ENCODE measurements at regions not wholly inside any gene's neighbourhood (a gene's known extent, or its start where the extent isn't known, plus 50 kb on each side); places are given as distances from the start of the nearest gene placed in this dataset.

DNA sequence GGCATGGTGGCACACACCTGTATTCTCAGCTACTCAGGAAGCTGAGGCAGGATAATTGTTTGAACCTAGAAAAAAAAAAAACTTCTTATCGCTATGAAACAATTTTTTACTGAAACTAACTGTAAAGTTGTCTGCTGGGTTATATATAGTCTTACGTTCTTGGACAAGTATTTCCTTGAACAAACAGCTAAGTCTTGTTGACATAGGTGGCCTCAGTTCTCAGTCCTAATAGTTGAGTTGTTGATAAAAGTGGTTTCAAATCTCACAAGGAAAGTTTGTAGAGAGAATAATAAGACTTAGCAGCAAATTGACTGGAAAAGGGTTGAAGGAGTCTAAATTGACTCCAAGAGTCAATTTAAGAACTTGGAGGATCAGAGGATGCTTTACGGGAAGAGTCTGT lies 166.5 kb upstream of the KCNJ3 start:
- H3K36me3 ChIP-seq (replicated peaks in 1 of 2; ENCODE audit: control insufficient read depth in 1 of 2, insufficient read depth in 2 of 2, low read length in 2 of 2), result no peaks in the 10 kb centered on the region
- H3K9ac ChIP-seq (ENCODE audit: insufficient read depth, low read length, poor library complexity, severe bottlenecking), result no peak overlapping the region
- intact Hi-C loops (cut with micrococcal nuclease), result no loop called here
- no peaks in the 10 kb centered on the region for H4K20me1 ChIP-seq (ENCODE audit: insufficient read depth, low read length)
- Mint-ChIP-seq H3K36me3 (no peaks in the 10 kb centered on the region), H3K27me3 (ENCODE audit: low read depth in 3 of 3) (no peaks in the 10 kb centered on the region), H3K4me3 (no peak overlapping the region), H3K27ac (no peak overlapping the region), H3K4me1 (no peaks in the 10 kb centered on the region), H3K9me3 (peaks cover 0 to 10% (median 3%) of the 10 kb centered on the region in 7 donors)
- no peaks in the 10 kb centered on the region for H3K27me3 ChIP-seq (ENCODE audit: control insufficient read depth in 2 of 2, insufficient read depth in 2 of 2, low read length in 2 of 2)
- no peak overlapping the region for H3K27ac ChIP-seq (ENCODE audit: low read depth in 1 of 2, low read length in 2 of 2)
- 67% methylated on average over 1 of the region's 3 CpGs for WGBS (ENCODE audit: insufficient coverage)
- no peaks in the 10 kb centered on the region for H3K4me1 ChIP-seq (ENCODE audit: control insufficient read depth in 1 of 2, insufficient read depth in 2 of 2, low read length in 2 of 2)
- H3K4me2 ChIP-seq (replicated peaks; ENCODE audit: extremely low read depth, low read length, poor library complexity, severe bottlenecking), result no peak overlapping the region
- DNase-seq, result no peak
- no peaks in the 10 kb centered on the region for H3K79me2 ChIP-seq (ENCODE audit: insufficient read depth, low read length)
- H2AFZ ChIP-seq (ENCODE audit: insufficient read depth, low read depth, low read length, poor library complexity, severe bottlenecking), result no peak overlapping the region
- H3K9me3 ChIP-seq (replicated peaks in 1 of 2; ENCODE audit: control insufficient read depth in 1 of 2, insufficient read depth in 1 of 2, low read length in 2 of 2), result peaks cover under 1 to 9% of the 10 kb centered on the region in 2 donors
- no peak overlapping the region for H3K4me3 ChIP-seq (replicated peaks in 1 of 3; ENCODE audit: low read depth in 2 of 3, low read length in 3 of 3)
- TF ChIP-seq, protein P1, sequence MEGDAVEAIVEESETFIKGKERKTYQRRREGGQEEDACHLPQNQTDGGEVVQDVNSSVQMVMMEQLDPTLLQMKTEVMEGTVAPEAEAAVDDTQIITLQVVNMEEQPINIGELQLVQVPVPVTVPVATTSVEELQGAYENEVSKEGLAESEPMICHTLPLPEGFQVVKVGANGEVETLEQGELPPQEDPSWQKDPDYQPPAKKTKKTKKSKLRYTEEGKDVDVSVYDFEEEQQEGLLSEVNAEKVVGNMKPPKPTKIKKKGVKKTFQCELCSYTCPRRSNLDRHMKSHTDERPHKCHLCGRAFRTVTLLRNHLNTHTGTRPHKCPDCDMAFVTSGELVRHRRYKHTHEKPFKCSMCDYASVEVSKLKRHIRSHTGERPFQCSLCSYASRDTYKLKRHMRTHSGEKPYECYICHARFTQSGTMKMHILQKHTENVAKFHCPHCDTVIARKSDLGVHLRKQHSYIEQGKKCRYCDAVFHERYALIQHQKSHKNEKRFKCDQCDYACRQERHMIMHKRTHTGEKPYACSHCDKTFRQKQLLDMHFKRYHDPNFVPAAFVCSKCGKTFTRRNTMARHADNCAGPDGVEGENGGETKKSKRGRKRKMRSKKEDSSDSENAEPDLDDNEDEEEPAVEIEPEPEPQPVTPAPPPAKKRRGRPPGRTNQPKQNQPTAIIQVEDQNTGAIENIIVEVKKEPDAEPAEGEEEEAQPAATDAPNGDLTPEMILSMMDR (IDR thresholded peaks at IDR 0.05), result no peak

DNA sequence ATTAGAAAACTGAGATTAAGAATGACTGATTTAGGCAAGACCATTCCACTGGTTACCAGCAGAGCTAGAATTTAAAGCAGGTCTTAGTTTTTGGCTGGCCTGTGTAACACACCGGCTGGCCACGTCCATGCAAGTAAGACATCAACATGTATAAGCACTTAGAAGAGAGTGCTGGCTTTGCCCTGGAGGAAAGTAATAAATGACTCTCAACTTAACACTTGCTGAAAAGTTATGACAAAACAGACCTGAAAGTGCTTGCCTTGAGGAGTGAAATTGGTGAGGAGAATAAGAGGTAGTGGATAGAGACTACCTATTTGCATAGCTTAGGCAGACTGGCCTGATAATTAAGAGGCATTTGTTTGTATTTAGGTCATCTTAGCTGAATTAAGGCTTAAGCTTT lies 165.7 kb upstream of the KCNJ3 start:
- WGBS (ENCODE audit: insufficient coverage), result 83% methylated on average over 1 of the region's 2 CpGs
- DNase-seq, result no peak
- Histone ChIP-seq H3K4me3 (replicated peaks in 1 of 3; ENCODE audit: low read depth in 2 of 3, low read length in 3 of 3) (no peak overlapping the region), H3K4me1 (ENCODE audit: control insufficient read depth in 1 of 2, insufficient read depth in 2 of 2, low read length in 2 of 2) (no peaks in the 10 kb centered on the region), H3K36me3 (replicated peaks in 1 of 2; ENCODE audit: control insufficient read depth in 1 of 2, insufficient read depth in 2 of 2, low read length in 2 of 2) (no peaks in the 10 kb centered on the region), H3K4me2 (replicated peaks; ENCODE audit: extremely low read depth, low read length, poor library complexity, severe bottlenecking) (no peak overlapping the region), H3K27me3 (ENCODE audit: control insufficient read depth in 2 of 2, insufficient read depth in 2 of 2, low read length in 2 of 2) (no peaks in the 10 kb centered on the region), H3K9ac (ENCODE audit: insufficient read depth, low read length, poor library complexity, severe bottlenecking) (no peak overlapping the region), H4K20me1 (ENCODE audit: insufficient read depth, low read length) (no peaks in the 10 kb centered on the region), H3K27ac (ENCODE audit: low read depth in 1 of 2, low read length in 2 of 2) (no peak overlapping the region), H3K9me3 (replicated peaks in 1 of 2; ENCODE audit: control insufficient read depth in 1 of 2, insufficient read depth in 1 of 2, low read length in 2 of 2) (peaks cover 0 to 5% of the 10 kb centered on the region in 2 donors), H2AFZ (ENCODE audit: insufficient read depth, low read depth, low read length, poor library complexity, severe bottlenecking) (no peak overlapping the region), H3K79me2 (ENCODE audit: insufficient read depth, low read length) (no peaks in the 10 kb centered on the region)
- H3K4me3 Mint-ChIP-seq, result no peak overlapping the region
- intact Hi-C loops (cut with micrococcal nuclease), result no loop called here
- no peak overlapping the region for H3K27ac Mint-ChIP-seq
- peaks cover 0 to 8% (median 3%) of the 10 kb centered on the region in 7 donors for H3K9me3 Mint-ChIP-seq
- H3K4me1 Mint-ChIP-seq, result no peaks in the 10 kb centered on the region
- H3K36me3 Mint-ChIP-seq, result no peaks in the 10 kb centered on the region
- no peaks in the 10 kb centered on the region for H3K27me3 Mint-ChIP-seq (ENCODE audit: low read depth in 3 of 3)
- TF ChIP-seq, protein P1 (IDR thresholded peaks at IDR 0.05), result no peak
